Activated B cell treated with CpG ODN at 0.5 μM for 24 hours (primary cell): ENCODE measurements at regions not wholly inside any gene's neighbourhood (a gene's known extent, or its start where the extent isn't known, plus 50 kb on each side); places are given as distances from the start of the nearest gene placed in this dataset.
"Not testable (repeated sequence)": the region's sequence is repeated elsewhere in the genome, so short reads cannot be mapped to it uniquely, and the experiment has no call there.

ENCODE experiments used
- ATAC-seq: fragments of 200-7000 bp; cut with Tn5 transposase; one replicate; pipeline ENCODE4 v1.10.0; 2021; ENCODE audit warnings: low read depth, mild to moderate bottlenecking, moderate library complexity
- CTCF ChIA-PET: fragments of 350-600 bp; sonication (Branson Sonifier 250); formaldehyde crosslinking; loops from one replicate; lab custom pipeline; 2021; ENCODE audit warnings: antibody characterized with exemption; lab: Charles Lee
- POLR2A ChIA-PET: fragments of 350-600 bp; sonication (Branson Sonifier 250); formaldehyde crosslinking; loops from one replicate; lab custom pipeline; 2021; ENCODE audit warnings: antibody characterized with exemption; lab: Charles Lee
- DNase-seq: peaks from one replicate; pipeline ENCODE4 v3.0.0; 2022
- H3K27ac Mint-ChIP-seq: one replicate; pipeline ENCODE4 v1.8.0; 2020; ENCODE audit warnings: mixed read lengths
- H3K27me3 Mint-ChIP-seq: one replicate; pipeline ENCODE4 v1.8.0; 2021; ENCODE audit warnings: mixed read lengths
- H3K36me3 Mint-ChIP-seq: one replicate; pipeline ENCODE4 v1.8.0; 2021; ENCODE audit warnings: low read depth, mixed read lengths
- H3K4me1 Mint-ChIP-seq: one replicate; pipeline ENCODE4 v1.8.0; 2021; ENCODE audit warnings: mixed read lengths
- H3K4me3 Mint-ChIP-seq: one replicate; pipeline ENCODE4 v1.8.0; 2020; ENCODE audit warnings: mild to moderate bottlenecking, mixed read lengths
- H3K9me3 Mint-ChIP-seq: one replicate; pipeline ENCODE4 v1.8.0; 2020; ENCODE audit warnings: mixed read lengths
- CTCF ChIP-seq: fragments of 200-600 bp; IDR thresholded peaks from one replicate; pipeline ENCODE4 v1.8.0; 2022; ENCODE audit warnings: antibody characterized with exemption, mild to moderate bottlenecking
- intact Hi-C: fragments of 100-400 bp; cut with micrococcal nuclease; formaldehyde crosslinking; loops from one replicate; pipeline ENCODE4 v1.15.1; 2024

- DNase-seq: no peak
- POLR2A ChIA-PET: no interaction called here
- H3K4me3 Mint-ChIP-seq: no peak overlapping the region
- no peaks in the 10 kb centered on the region for H3K9me3 Mint-ChIP-seq
- no peaks in the 10 kb centered on the region for H3K36me3 Mint-ChIP-seq
- no peak for ATAC-seq
- no peaks in the 10 kb centered on the region for H3K27me3 Mint-ChIP-seq
- H3K4me1 Mint-ChIP-seq: no peaks in the 10 kb centered on the region
- no peak for TF ChIP-seq CTCF
- no peak overlapping the region for H3K27ac Mint-ChIP-seq
- intact Hi-C loops: no loop called here
- CTCF ChIA-PET: interaction anchor here (1.4 to 3.8 kb wide), 3 partner anchors 9 to 36 kb away, joined by 5 to 25 read pairs (median 8); no protein-coding TSS in a partner anchor
Observed at GRCh38 chr11:36738292-36738861, 140.3 kb upstream of the RAG2 start.

GRCh38 chr11:36736103-36736502, 138.1 kb upstream of the RAG2 start:
- H3K27ac Mint-ChIP-seq: no peak overlapping the region
- CTCF ChIA-PET: interaction anchor here (1.2 to 2.5 kb wide), 2 partner anchors 8 to 11 kb away, joined by 5 to 13 read pairs; no protein-coding TSS in a partner anchor
- ATAC-seq (no peak), DNase-seq (no peak)
- no peaks in the 10 kb centered on the region for H3K9me3 Mint-ChIP-seq
- H3K4me3 Mint-ChIP-seq: no peak overlapping the region
- TF ChIP-seq CTCF: no peak
- H3K27me3 Mint-ChIP-seq: no peaks in the 10 kb centered on the region
- intact Hi-C loops: no loop called here
- no peaks in the 10 kb centered on the region for H3K4me1 Mint-ChIP-seq
- POLR2A ChIA-PET: no interaction called here
- H3K36me3 Mint-ChIP-seq: no peaks in the 10 kb centered on the region

GRCh38 chr11:36733721-36734120, 135.7 kb upstream of the RAG2 start:
- H3K27me3 Mint-ChIP-seq, H3K27ac Mint-ChIP-seq, CTCF ChIA-PET, ATAC-seq, DNase-seq, H3K9me3 Mint-ChIP-seq, H3K36me3 Mint-ChIP-seq, intact Hi-C loops, POLR2A ChIA-PET, H3K4me3 Mint-ChIP-seq, H3K4me1 Mint-ChIP-seq: not testable (repeated sequence)

- DNase-seq: no peak
- no peak for TF ChIP-seq CTCF
- no peaks in the 10 kb centered on the region for H3K4me1 Mint-ChIP-seq
- no peak overlapping the region for H3K4me3 Mint-ChIP-seq
- no peak overlapping the region for H3K27ac Mint-ChIP-seq
- H3K36me3 Mint-ChIP-seq: no peaks in the 10 kb centered on the region
- ChIA-PET CTCF (no interaction called here), POLR2A (no interaction called here)
- no peak for ATAC-seq
- H3K27me3 Mint-ChIP-seq: no peaks in the 10 kb centered on the region
- intact Hi-C loops: no loop called here
- H3K9me3 Mint-ChIP-seq: no peaks in the 10 kb centered on the region
Observed at GRCh38 chr11:36730761-36731160, 132.7 kb upstream of the RAG2 start.

GRCh38 chr11:36729825-36730224, 131.8 kb upstream of the RAG2 start:
- Mint-ChIP-seq H3K9me3 (no peaks in the 10 kb centered on the region), H3K27me3 (no peaks in the 10 kb centered on the region), H3K4me1 (peaks cover 5% of the 10 kb centered on the region), H3K27ac (no peak overlapping the region), H3K4me3 (no peak overlapping the region), H3K36me3 (no peaks in the 10 kb centered on the region)
- POLR2A ChIA-PET: no interaction called here
- DNase-seq (no peak), ATAC-seq (no peak)
- intact Hi-C loops: no loop called here
- CTCF ChIA-PET: interaction anchor here (0.7 to 1.3 kb wide), 2 partner anchors 11 to 17 kb away, joined by 3 to 4 read pairs; no protein-coding TSS in a partner anchor
- TF ChIP-seq CTCF: no peak

- H3K27me3 Mint-ChIP-seq: no peaks in the 10 kb centered on the region
- intact Hi-C loops: no loop called here
- ChIA-PET POLR2A (no interaction called here), CTCF (no interaction called here)
- no peaks in the 10 kb centered on the region for H3K9me3 Mint-ChIP-seq
- ATAC-seq (no peak), DNase-seq (no peak)
- H3K36me3 Mint-ChIP-seq: no peaks in the 10 kb centered on the region
- H3K27ac Mint-ChIP-seq: no peak overlapping the region
- no peak overlapping the region for H3K4me3 Mint-ChIP-seq
- peaks cover 10% of the 10 kb centered on the region for H3K4me1 Mint-ChIP-seq
- no peak for TF ChIP-seq CTCF
Observed at GRCh38 chr11:36726420-36726819, 128.4 kb upstream of the RAG2 start.
